Hepatocyte (in vitro differentiated cells): ENCODE measurements at regions not wholly inside any gene's neighbourhood (a gene's known extent, or its start where the extent isn't known, plus 50 kb on each side); places are given as distances from the start of the nearest gene placed in this dataset.

Source experiments
- EZH2 ChIP-seq: fragments of 200-600 bp; sonication (generic); IDR thresholded peaks from 2 replicates; pipeline ENCODE4 v1.6.1; 2016; ENCODE audit warnings: antibody characterized with exemption, mild to moderate bottlenecking, borderline replicate concordance
- EZH2phosphoT487 ChIP-seq: fragments of 200-600 bp; sonication (generic); IDR thresholded peaks from one replicate; pipeline ENCODE4 v1.6.1; 2018; ENCODE audit warnings: antibody characterized with exemption, mild to moderate bottlenecking, low read depth, moderate library complexity; ENCODE audit not compliant: unreplicated experiment, severe bottlenecking
- TF ChIP-seq, protein P1 (sequence below): fragments of 200-600 bp; sonication (generic); IDR thresholded peaks from 2 replicates; pipeline ENCODE4 v1.5.1; 2016; ENCODE audit warnings: antibody characterized with exemption, mild to moderate bottlenecking; ENCODE audit not compliant: poor library complexity

DNA sequence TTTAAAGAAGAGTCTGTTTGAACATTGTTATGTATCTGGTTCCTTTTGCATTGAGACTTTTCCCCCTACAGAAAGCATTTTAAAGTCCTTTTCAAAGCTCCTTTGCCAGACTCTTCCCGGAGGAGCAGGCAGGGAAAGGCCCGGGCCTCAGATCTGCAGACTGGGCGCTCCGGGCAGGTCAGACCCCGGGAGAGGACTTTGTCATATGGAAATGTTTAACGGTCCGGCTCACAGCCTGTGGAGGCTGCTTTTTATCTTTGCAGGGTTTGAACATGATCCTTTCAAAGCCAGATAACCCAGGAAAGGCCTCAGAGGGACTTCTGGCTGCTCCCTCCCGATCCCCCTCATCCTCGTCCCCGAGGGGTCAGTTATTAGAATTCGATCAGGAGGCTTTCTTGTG is 82.1 kb upstream of the IRX2 start:
- TF ChIP-seq, protein P1, sequence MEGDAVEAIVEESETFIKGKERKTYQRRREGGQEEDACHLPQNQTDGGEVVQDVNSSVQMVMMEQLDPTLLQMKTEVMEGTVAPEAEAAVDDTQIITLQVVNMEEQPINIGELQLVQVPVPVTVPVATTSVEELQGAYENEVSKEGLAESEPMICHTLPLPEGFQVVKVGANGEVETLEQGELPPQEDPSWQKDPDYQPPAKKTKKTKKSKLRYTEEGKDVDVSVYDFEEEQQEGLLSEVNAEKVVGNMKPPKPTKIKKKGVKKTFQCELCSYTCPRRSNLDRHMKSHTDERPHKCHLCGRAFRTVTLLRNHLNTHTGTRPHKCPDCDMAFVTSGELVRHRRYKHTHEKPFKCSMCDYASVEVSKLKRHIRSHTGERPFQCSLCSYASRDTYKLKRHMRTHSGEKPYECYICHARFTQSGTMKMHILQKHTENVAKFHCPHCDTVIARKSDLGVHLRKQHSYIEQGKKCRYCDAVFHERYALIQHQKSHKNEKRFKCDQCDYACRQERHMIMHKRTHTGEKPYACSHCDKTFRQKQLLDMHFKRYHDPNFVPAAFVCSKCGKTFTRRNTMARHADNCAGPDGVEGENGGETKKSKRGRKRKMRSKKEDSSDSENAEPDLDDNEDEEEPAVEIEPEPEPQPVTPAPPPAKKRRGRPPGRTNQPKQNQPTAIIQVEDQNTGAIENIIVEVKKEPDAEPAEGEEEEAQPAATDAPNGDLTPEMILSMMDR: no peak
- TF ChIP-seq EZH2: no peak
- TF ChIP-seq EZH2phosphoT487: no peak
